Choroid plexus epithelial cell (primary cell): ENCODE measurements at regions not wholly inside any gene's neighbourhood (a gene's known extent, or its start where the extent isn't known, plus 50 kb on each side); places are given as distances from the start of the nearest gene placed in this dataset.

ENCODE experiments used
- DNase-seq: peaks from one replicate; pipeline ENCODE4 v3.0.0-alpha.2; 2010; ENCODE audit warnings: low read depth
- H3K4me3 ChIP-seq: 2 replicates; pipeline ENCODE4 v1.5.1; 2011; ENCODE audit warnings: low read depth, mild to moderate bottlenecking, control low read depth, low read length, moderate library complexity
- CTCF ChIP-seq: conservative IDR thresholded peaks from 2 replicates; pipeline ENCODE4 v1.5.1; 2011; ENCODE audit warnings: low read depth, mild to moderate bottlenecking, control low read depth, inconsistent platforms, low read length, moderate library complexity

DNA sequence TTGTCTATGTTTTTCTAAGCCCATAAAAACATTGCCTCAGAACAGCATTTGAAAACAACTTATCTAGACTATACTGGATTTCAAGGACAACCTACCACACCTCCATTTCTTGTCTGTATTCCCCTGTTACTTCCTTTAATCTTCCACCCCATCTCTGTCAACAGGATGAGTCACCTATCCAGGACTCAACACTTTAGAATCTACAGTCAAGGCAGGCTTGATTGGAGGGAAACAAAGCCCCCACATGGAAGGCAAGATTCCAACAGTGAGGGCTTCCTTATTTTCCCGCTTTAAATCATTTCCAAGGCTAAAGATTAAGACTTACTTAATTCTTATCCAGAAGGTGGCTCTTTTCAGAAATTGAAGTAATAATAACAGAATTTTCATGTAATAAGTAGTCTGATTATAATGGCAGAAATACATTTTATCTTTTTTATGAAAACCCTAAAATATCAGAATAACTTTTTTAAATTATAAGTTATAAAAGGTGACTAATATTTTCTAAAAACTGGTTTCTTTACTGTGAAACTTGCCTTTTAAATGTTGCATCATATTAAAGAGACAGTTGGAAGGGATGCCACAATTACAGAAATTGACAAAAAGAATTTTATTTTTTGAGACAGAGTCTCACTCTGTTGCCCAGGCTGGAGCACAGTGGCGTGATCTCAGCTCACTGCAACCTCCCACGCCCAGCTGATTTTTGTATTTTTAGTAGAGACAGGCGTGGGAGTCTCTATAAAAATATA is 138.7 kb upstream of the CCDC150 start:
- TF ChIP-seq CTCF = no peak
- DNase-seq = peak; percentile 42
- no peak overlapping the region for H3K4me3 ChIP-seq

DNA sequence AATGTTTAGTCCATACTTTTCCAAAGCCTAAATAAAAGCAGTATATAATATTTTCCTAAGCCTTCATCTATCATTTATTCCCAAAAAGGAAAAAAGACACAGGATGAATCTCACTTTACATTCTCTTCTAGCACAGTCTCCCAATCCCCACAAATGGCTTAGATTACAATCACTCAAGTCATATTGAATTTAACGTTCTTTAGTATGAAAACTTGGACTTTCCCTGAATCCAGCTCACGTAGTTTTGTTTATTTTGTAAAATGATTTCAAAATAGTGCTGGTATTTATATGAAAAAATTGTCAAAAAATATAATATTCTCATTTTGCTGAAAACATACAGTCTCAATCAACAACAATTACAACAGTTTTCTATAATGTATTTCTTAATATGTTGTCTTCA is 137.7 kb upstream of the CCDC150 start:
- no peak for TF ChIP-seq CTCF

GRCh38 chr2:196502386-196502785 is 137.1 kb upstream of the CCDC150 start:
- no peak for DNase-seq
- TF ChIP-seq CTCF = no peak
- H3K4me3 ChIP-seq = no peak overlapping the region

More for the DNA sequence above, 137.7 kb upstream of the CCDC150 start:
- no peak for DNase-seq
- H3K4me3 ChIP-seq = no peak overlapping the region

- no peak for TF ChIP-seq CTCF
- no peak overlapping the region for H3K4me3 ChIP-seq
- no peak for DNase-seq
These were observed 136.1 kb upstream of the CCDC150 start for GRCh38 chr2:196503398-196503797.

DNA sequence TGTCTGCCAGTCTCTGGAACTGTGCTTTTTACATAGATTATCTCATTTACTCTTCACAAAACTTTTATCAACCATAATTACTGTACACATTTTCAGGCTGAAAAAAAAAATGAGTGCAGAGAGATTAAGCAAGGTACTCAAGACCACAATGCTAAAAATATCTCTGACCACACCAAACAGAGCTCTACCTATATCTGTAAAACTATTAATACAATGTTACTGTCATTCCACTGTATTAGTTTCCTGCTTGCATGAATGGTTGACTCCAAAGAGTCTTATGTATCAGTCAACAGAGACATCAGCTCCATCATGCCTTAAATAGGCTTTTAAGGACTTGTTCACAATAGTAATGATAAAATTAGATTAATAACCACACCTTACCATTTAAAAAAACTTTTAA is 134.7 kb upstream of the CCDC150 start:
- TF ChIP-seq CTCF = no peak
- DNase-seq = no peak
- no peak overlapping the region for H3K4me3 ChIP-seq

DNA sequence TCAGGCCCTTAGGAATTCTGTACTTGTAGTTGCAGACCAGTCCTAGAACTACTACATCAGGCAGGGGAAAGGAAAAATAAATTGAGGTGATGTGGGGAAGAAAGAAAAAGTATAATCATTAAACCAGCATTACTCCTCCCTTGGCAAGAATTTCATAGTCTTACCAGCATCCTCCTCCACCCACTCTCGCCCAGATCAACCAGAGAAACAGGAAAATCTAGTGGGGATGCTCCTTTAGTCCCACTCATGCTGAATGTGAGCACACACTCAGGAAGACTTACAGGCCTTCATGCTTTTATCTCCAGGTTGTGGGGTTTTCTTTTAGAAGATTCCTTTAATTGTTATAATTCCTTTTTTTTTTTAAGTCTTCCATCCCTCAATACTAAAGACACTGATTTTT is 129.3 kb upstream of the CCDC150 start:
- H3K4me3 ChIP-seq = no peak overlapping the region
- no peak for TF ChIP-seq CTCF
- DNase-seq = no peak
